H1 (cell line): ENCODE measurements at regions not wholly inside any gene's neighbourhood (a gene's known extent, or its start where the extent isn't known, plus 50 kb on each side); places are given as distances from the start of the nearest gene placed in this dataset.

Source experiments
- PHF8 ChIP-seq: fragments of 200-600 bp; sonication (generic); conservative IDR thresholded peaks from 2 replicates; pipeline ENCODE4 v1.7.1; 2012; ENCODE audit warnings: low read depth, mild to moderate bottlenecking, inconsistent platforms, low read length, moderate library complexity
- SIRT6 ChIP-seq: IDR thresholded peaks from one replicate; pipeline ENCODE4 v1.7.1; 2012; ENCODE audit warnings: low read length, inconsistent platforms

DNA sequence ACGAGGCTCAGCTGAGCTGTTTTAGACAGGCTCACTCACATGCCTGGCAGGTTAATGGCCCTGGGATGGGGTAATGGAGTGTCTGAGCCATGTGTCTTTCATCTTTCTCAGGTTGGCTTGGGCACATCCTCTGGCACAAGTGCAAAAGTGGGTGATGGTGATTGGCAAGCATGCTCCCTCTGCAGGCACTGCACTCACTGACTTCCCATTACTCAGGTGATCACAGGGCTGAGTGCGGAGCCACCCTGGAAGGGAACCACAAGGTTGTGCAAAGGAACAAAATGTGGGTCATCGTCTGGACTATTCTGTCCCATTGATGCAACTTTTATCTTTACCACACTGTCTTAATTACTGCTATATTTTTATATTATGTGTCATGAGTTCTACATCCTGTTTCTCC is 244.1 kb upstream of the AKR1E2 start (continued):
- TF ChIP-seq PHF8 (no peak), SIRT6 (no peak)
